Superior temporal gyrus (tissue), 1 donor: ENCODE measurements at regions not wholly inside any gene's neighbourhood (a gene's known extent, or its start where the extent isn't known, plus 50 kb on each side); places are given as distances from the start of the nearest gene placed in this dataset.

Source experiments
- DNase-seq: peaks from one replicate; pipeline ENCODE4 v3.0.0-alpha.2; 2016; ENCODE audit errors: extremely low spot score

DNA sequence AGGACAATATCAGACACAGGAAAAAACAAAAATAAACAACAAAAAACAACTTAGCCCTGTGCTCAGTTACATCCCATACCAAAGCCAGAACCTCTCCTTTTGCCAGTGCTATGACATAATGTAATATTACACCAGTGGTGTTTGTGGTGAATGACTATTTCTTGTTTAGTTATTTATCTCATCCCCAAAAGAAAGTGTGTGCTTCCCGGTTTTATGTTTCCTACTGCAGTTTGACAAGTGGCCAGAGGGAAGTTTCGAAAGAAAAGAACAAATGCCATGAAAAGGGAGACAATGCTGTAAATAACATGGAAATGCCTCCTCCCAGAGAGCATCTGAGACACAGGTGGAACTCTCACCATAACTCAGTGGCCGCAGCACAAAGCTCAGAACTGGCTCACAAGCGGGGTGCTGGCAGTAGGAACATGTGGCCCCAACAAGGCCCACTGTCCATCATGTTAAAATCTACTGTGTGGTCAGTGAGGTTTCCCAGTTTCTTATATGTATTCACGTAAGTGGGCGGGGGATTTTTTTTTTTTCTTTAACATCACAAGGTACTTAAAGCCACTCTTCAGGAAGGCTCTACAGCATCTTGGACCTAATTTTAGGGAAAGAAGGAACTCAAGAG, 158.2 kb downstream of the BARHL2 start:
- no peak for DNase-seq

DNA sequence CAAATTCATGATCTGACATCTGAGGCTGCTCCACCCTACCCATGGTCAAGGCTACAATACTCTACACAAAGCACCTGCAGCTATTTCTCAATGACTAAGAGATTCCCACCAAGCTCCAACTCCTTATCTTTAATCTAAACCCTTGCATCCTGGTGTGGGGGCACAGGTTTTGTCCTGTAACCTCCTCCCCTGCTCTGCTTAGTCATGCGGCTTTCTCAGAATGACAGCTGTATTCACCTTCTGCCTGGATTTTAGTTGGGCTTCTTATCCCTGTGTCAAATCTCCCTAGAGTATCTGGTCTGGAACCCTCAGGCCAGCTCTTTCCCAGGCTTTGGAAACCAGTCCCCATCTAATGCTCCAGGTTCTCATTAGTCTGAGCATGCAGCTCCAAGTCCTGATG, 159.0 kb downstream of the BARHL2 start:
- DNase-seq = no peak

- DNase-seq = no peak
Observed at GRCh38 chr1:90557706-90558105, 159.4 kb downstream of the BARHL2 start.

GRCh38 chr1:90550626-90551406, 166.3 kb downstream of the BARHL2 start:
- DNase-seq = no peak

DNA sequence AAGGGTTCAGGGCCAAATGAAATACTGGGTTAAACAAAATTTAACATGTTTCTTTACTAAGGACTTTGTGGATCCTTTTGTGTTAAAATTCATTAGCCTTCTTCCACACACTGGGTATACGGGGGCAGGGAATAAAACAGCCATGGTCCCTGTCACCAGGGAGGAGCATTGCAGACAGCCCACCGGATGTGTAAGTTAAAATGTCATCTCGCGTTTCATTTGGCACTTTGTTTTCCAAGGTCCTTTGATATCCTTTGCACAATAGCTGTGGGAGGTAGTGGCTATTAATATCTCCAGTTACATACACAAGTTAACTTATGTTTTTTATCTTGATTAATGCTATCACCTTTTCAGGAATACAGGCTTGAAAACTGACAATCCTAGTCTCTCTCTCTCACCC, 172.7 kb downstream of the BARHL2 start:
- no peak for DNase-seq

DNA sequence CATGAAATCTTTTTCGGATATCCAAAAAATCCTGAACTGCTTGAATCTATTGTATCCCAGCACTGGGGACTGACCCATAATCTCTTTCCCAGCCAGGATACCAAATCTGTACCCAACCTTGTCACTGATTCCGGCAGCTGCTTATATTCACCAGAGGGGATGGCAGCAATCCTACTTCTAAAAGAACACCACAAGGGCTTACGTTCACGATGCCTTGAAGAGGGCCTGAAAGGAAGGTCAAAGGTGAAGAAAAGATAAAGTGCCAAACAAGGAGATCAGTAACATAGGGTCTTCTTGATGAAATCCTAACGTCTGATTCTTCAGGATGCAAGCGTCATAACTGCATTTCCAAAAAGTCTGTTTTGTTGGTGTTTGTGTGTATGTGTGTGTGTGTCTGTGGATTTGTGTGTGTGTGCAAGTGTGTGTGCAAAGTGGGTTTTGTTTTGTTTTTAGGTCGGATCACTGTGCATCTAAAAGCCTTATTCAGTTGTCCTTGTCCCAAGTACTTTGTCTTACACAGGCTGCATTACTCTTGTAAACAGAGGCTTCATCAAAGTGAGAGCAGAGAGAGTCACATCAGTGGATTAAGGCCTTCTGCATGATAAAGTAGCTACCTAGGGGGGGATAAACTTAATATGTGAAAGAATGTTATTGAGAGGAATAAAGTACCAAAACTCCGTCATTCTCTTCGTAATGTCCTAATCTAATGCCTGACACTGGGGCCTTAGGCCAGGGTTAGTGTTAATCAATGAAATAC, 179.3 kb downstream of the BARHL2 start:
- DNase-seq = no peak

GRCh38 chr1:90534663-90535295, 182.3 kb downstream of the BARHL2 start:
- DNase-seq = no peak

DNA sequence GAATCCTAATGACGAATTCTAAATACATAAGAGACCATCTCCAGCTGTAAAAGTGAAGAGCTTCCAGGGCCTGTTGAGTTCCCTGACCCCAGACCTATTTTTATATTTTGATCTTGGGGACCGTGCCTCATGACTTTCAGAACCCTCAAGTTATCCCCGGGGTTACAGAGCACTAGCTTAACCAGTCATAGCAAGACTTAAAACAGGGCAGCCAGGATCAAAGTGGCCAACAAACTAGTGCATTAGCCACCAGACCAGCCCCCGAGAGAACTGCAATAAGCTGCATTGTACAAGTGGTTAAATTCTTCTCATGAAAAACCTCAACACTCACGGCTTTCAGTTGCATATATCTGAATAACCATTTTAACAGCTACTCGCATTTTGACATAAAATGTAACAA, 183.0 kb downstream of the BARHL2 start:
- DNase-seq = no peak

GRCh38 chr1:90526954-90527353, 190.1 kb downstream of the BARHL2 start:
- no peak for DNase-seq

GRCh38 chr1:90522432-90522831, 194.7 kb downstream of the BARHL2 start:
- DNase-seq = no peak

GRCh38 chr1:90513956-90514355, 203.1 kb downstream of the BARHL2 start:
- no peak for DNase-seq

DNA sequence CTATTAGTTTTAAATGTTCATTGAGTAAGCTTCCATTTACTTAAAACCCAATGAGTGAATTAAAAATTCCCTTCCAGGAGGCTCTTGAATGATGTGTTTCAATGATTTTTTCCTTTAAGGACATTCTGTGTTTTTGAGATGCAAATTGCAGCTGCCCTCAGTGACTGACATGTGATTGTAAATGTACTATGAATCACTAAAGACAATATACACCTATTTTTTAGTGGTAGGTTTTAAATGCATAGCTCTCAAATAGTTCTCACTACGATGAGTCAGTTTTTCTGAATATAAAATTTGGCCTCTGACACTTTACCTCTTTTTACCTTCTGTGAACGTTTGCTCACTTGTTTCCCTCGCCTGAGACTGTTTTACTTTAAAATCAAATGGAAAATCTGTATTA, 204.7 kb downstream of the BARHL2 start:
- no peak for DNase-seq

GRCh38 chr1:90510143-90510542, 207.0 kb downstream of the BARHL2 start:
- DNase-seq = no peak

DNA sequence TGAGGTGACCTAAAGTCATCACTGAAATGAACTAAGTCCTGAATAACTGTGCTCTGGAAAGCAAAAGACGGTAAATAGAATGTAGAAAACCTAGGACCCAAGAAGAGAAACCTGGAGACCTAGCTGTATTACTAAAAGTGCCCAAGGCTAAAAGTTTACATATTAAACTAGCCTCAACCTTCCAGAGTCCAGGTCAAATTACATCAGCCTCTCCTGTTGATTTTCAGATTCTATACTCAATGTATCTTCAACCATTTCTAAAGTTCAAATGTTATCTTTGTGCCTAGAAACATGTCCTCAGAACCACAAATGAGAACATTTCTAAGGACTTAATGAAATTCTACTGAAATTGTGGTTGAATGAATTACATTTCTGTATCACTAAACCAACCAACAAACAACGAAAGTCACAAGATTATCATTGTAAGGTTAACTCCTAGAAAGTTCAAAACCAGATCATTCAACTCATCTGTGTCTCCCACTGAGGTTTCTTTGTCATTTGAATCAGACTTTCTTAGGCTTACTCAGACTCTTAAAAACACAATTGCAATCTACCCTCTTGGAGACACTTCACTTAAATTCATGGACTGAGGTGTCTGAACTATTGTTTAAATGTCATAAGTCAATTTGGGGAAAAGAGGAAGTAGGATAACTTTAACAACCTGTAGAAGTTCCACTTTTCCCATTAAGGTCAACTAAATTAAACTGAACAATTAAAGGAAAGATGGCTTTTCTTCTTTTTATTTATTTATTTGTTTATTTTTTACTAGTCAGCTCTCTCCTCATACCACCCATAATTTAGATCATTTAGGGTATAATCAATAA, 207.7 kb downstream of the BARHL2 start:
- DNase-seq = no peak

- no peak for DNase-seq
Observed at GRCh38 chr1:90508376-90509167, 208.5 kb downstream of the BARHL2 start.

DNA sequence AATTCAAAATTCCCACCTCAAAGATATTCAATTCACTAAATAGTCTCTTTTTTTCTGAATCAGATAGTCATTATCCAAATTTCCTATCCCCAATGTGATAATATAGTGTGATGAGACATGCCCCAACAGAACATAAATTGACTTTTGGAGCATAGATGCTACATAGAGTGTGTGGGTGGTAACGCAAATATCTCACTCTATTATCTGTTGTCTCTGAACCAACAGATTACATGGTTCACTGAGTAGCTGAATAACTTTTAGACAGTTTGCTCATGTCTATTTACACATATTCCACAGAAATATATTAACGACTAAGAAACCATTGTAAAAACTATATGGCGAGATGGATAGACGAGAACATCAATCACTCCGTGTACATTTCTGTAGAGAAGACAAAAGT, 209.9 kb downstream of the BARHL2 start:
- no peak for DNase-seq

GRCh38 chr1:90505806-90506205, 211.3 kb downstream of the BARHL2 start:
- no peak for DNase-seq

DNA sequence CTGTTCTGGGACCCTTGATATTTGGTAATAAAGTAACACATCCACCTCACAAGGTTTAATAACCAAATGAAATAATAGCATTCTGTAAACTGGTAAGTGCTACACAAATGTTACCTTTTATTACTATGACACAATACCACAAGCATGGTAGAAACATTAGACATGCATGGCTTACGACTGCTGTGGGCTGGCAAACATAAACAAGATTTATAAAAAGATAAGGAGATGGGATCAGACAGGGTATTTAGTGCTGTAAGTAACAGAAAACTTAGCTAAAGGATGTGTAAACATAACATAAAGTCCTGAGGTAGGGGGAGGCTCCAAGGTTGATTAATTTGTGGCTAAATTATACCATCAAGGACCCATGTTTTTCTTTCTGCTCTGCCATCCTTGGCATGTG, 212.6 kb downstream of the BARHL2 start:
- DNase-seq = no peak

GRCh38 chr1:90502696-90503095, 214.4 kb downstream of the BARHL2 start:
- no peak for DNase-seq

DNA sequence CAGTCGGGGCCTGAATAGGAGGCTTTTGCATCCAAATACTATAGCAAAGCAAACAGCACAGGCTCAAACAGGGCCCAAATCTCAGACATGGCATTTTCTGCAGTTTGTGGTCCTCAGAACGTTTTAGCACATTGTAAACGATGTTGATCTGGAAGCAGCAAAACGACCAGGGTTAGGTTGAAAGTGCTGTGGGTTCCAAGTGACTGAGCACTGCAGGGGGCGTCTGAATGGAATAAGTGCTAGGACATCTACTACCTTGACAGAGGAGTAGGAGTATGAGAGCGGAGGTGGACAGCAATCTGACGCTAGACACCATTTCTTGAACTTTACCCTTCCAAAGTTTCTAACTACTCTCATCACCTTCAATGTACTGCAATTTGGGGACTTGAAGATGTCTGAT, 214.9 kb downstream of the BARHL2 start:
- DNase-seq = no peak

DNA sequence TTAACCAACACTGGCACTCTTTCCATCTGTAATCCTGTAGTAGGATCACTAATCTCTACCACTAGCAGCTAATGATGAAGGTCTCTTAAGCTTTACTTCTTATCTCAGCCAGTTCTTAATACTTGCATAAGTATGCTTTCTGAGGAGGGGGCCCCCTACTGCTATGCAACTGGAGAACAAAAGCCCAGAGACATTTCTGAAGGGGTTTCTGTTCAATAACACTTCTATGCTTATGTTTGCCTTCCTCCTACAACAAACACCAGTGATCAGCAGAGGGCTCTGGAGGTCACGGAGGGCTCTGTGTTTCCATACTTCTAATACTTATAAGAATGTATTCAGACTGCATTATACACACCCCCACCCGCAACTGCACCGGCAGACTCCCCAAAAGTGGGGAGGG, 215.8 kb downstream of the BARHL2 start:
- DNase-seq = no peak
